H1 (cell line): ENCODE measurements at regions not wholly inside any gene's neighbourhood (a gene's known extent, or its start where the extent isn't known, plus 50 kb on each side); places are given as distances from the start of the nearest gene placed in this dataset.

Source experiments
- CTCF ChIA-PET: fragments of 300-600 bp; sonication (Branson Sonifier 250); formaldehyde crosslinking; loops from one replicate; lab custom pipeline; 2021; ENCODE audit not compliant: partially characterized antibody; lab: Charles Lee
- POLR2A ChIA-PET: fragments of 300-600 bp; sonication (Branson Sonifier 250); formaldehyde crosslinking; loops from one replicate; lab custom pipeline; 2021; ENCODE audit warnings: inconsistent platforms; ENCODE audit not compliant: partially characterized antibody; lab: Charles Lee
- DNase-seq, 2 experiments: peaks; one replicate each; pipeline versions ENCODE4 v3.0.0 to v3.0.0-alpha.2; 2010 to 2022; ENCODE audit warnings: low spot score in 2 of 2, low read depth in 1 of 2, mixed read lengths in 1 of 2
- FAIRE-seq: peaks from 2 replicates; lab custom pipeline; 2011; peaks lifted over from hg19 to GRCh38; lab: Jason Lieb, UNC
- H2AFZ ChIP-seq: 2 replicates; pipeline ENCODE4 v1.8.1; 2012; ENCODE audit warnings: low read length, inconsistent platforms
- H2AK5ac ChIP-seq: 2 replicates; pipeline ENCODE4 v1.6.1; 2013; ENCODE audit warnings: low read depth, low read length
- H2BK120ac ChIP-seq: replicated peaks from 2 replicates; pipeline ENCODE3; 2013; ENCODE audit warnings: low read depth, low read length, inconsistent platforms
- H2BK12ac ChIP-seq: 2 replicates; pipeline ENCODE4 v1.6.1; 2013; ENCODE audit warnings: low read depth, low read length
- H2BK15ac ChIP-seq: 2 replicates; pipeline ENCODE4 v1.6.1; 2013; ENCODE audit warnings: low read length
- H2BK20ac ChIP-seq: 2 replicates; pipeline ENCODE4 v1.6.1; 2013; ENCODE audit warnings: low read length
- H2BK5ac ChIP-seq: 2 replicates; pipeline ENCODE4 v1.6.1; 2013; ENCODE audit warnings: low read depth, low read length
- H3K14ac ChIP-seq: 2 replicates; pipeline ENCODE4 v1.6.1; 2013; ENCODE audit warnings: inconsistent platforms; ENCODE audit not compliant: insufficient read length
- H3K18ac ChIP-seq: 2 replicates; pipeline ENCODE4 v1.6.1; 2013; ENCODE audit warnings: low read length; ENCODE audit errors: extremely low read depth
- H3K23ac ChIP-seq: 2 replicates; pipeline ENCODE4 v1.6.1; 2013; ENCODE audit warnings: inconsistent platforms; ENCODE audit not compliant: insufficient read length
- H3K23me2 ChIP-seq: 2 replicates; pipeline ENCODE4 v1.6.1; 2013; ENCODE audit warnings: low read depth, low read length
- H3K27ac ChIP-seq: 2 replicates; pipeline ENCODE4 v1.6.1; 2011; ENCODE audit warnings: low read depth, low read length, inconsistent platforms
- H3K27me3 ChIP-seq, 4 experiments: replicated peaks in 1 of 4; 1 replicate in 1 of 4; 2 replicates in 3 of 4; pipeline versions ENCODE4 v1.6.1 to v1.8.1; 2011 to 2013; ENCODE audit warnings: low read length in 3 of 4, mild to moderate bottlenecking in 3 of 4, inconsistent platforms in 2 of 4, mixed read lengths in 2 of 4, moderate library complexity in 1 of 4; ENCODE audit not compliant: control insufficient read depth in 3 of 4, insufficient read depth in 3 of 4; ENCODE audit errors: extremely low read depth in 1 of 4
- H3K36me3 ChIP-seq, 4 experiments: 2 replicates each; pipeline versions ENCODE4 v1.6.1 to v1.8.1; 2011 to 2013; ENCODE audit warnings: mild to moderate bottlenecking in 4 of 4, low read length in 3 of 4, moderate library complexity in 2 of 4, control low read depth in 1 of 4, inconsistent platforms in 1 of 4; ENCODE audit not compliant: insufficient read depth in 4 of 4, control insufficient read depth in 2 of 4
- H3K4ac ChIP-seq: replicated peaks from 2 replicates; pipeline ENCODE3; 2013; ENCODE audit warnings: low read length, low read depth, mixed read lengths, inconsistent platforms; ENCODE audit not compliant: insufficient read length
- H3K4me1 ChIP-seq, 4 experiments: replicated peaks in 1 of 4; 1 replicate in 1 of 4; 2 replicates in 3 of 4; pipeline versions ENCODE4 v1.6.1 to v1.8.1; 2011 to 2013; ENCODE audit warnings: low read length in 3 of 4, inconsistent platforms in 2 of 4, mixed read lengths in 1 of 4; ENCODE audit not compliant: insufficient read depth in 4 of 4, control insufficient read depth in 3 of 4
- H3K4me2 ChIP-seq, 2 experiments: 2 replicates each; pipeline versions ENCODE4 v1.6.1 to v1.8.1; 2011 to 2013; ENCODE audit warnings: low read depth in 2 of 2, low read length in 2 of 2, control low read depth in 1 of 2, inconsistent platforms in 1 of 2, mild to moderate bottlenecking in 1 of 2; ENCODE audit not compliant: insufficient read depth in 1 of 2
- H3K4me3 ChIP-seq, 4 experiments: fragments of 200-600, 300-600 bp in 1 of 4; sonication (generic), shearing (Covaris generic), sonication (Bioruptor Twin) in 1 of 4; 2 replicates each; pipeline versions ENCODE4 v1.5.1 to v1.8.1; 2011 to 2016; ENCODE audit warnings: low read length in 4 of 4, low read depth in 3 of 4, control low read depth in 2 of 4, inconsistent platforms in 2 of 4, mild to moderate bottlenecking in 2 of 4, mixed read lengths in 1 of 4, moderate library complexity in 1 of 4; ENCODE audit not compliant: insufficient read depth in 2 of 4; ENCODE audit errors: extremely low read depth in 1 of 4
- H3K56ac ChIP-seq: replicated peaks from 2 replicates; pipeline ENCODE3; 2013; ENCODE audit warnings: low read depth, mild to moderate bottlenecking, mixed read lengths, low read length, inconsistent platforms; ENCODE audit not compliant: insufficient read length
- H3K79me1 ChIP-seq: 2 replicates; pipeline ENCODE4 v1.6.1; 2013; ENCODE audit warnings: low read depth, low read length, control low read depth
- H3K79me2 ChIP-seq, 2 experiments: 2 replicates each; pipeline versions ENCODE4 v1.6.1 to v1.8.1; 2012 to 2013; ENCODE audit warnings: low read length in 2 of 2, mild to moderate bottlenecking in 2 of 2, inconsistent platforms in 1 of 2; ENCODE audit not compliant: insufficient read depth in 2 of 2, control insufficient read depth in 1 of 2
- H3K9ac ChIP-seq, 4 experiments: replicated peaks in 1 of 4; 1 replicate in 1 of 4; 2 replicates in 3 of 4; pipeline versions ENCODE4 v1.6.1 to v1.8.1; 2011 to 2013; ENCODE audit warnings: low read depth in 3 of 4, low read length in 3 of 4, control low read depth in 2 of 4, mild to moderate bottlenecking in 2 of 4, moderate library complexity in 2 of 4, inconsistent platforms in 1 of 4; ENCODE audit errors: extremely low read depth in 1 of 4
- H3K9me3 ChIP-seq, 2 experiments: 2 replicates each; pipeline versions ENCODE4 v1.6.1 to v1.8.1; 2012 to 2013; ENCODE audit warnings: mild to moderate bottlenecking in 2 of 2, moderate library complexity in 2 of 2, control low read depth in 1 of 2, inconsistent platforms in 1 of 2, low read depth in 1 of 2, low read length in 1 of 2, mixed read lengths in 1 of 2; ENCODE audit not compliant: insufficient read depth in 2 of 2
- H4K20me1 ChIP-seq, 2 experiments: replicated peaks in 1 of 2; 2 replicates each; pipeline versions ENCODE3 to v1.8.1; 2011 to 2013; ENCODE audit warnings: inconsistent platforms in 2 of 2, low read length in 2 of 2, mild to moderate bottlenecking in 1 of 2; ENCODE audit not compliant: insufficient read depth in 2 of 2, control insufficient read depth in 1 of 2
- H4K5ac ChIP-seq: 2 replicates; pipeline ENCODE4 v1.6.1; 2013; ENCODE audit warnings: low read length, low read depth, mixed read lengths, inconsistent platforms; ENCODE audit not compliant: insufficient read length
- H4K8ac ChIP-seq: 2 replicates; pipeline ENCODE4 v1.8.0; 2013; ENCODE audit warnings: mild to moderate bottlenecking, moderate library complexity, low read length, inconsistent platforms; ENCODE audit not compliant: insufficient read depth; ENCODE audit errors: extremely low read depth
- H4K91ac ChIP-seq: replicated peaks from 2 replicates; pipeline ENCODE3; 2013; ENCODE audit warnings: low read length, mixed read lengths, inconsistent platforms; ENCODE audit not compliant: insufficient read length
- CBX5 ChIP-seq: fragments of 300-800, 300-1000 bp; sonication (generic); IDR thresholded peaks from 2 replicates; pipeline ENCODE4 v1.7.1; 2016; ENCODE audit warnings: antibody characterized with exemption, low read length, low read depth
- CTBP2 ChIP-seq: IDR thresholded peaks from 2 replicates; pipeline ENCODE4 v1.7.0; 2011; ENCODE audit warnings: borderline replicate concordance, mild to moderate bottlenecking, moderate library complexity, mixed read lengths, low read length; ENCODE audit not compliant: insufficient read depth, insufficient read length
- JUND ChIP-seq: IDR thresholded peaks from 2 replicates; pipeline ENCODE4 v1.6.1; 2011; ENCODE audit warnings: mild to moderate bottlenecking, improper control_type of control experiment, low read length
- KDM1A ChIP-seq: fragments of 200-600, 300-600 bp; sonication (generic); IDR thresholded peaks from 2 replicates; pipeline ENCODE4 v1.7.1; 2016; ENCODE audit warnings: mild to moderate bottlenecking, low read length, borderline replicate concordance
- NRF1 ChIP-seq: IDR thresholded peaks from 2 replicates; pipeline ENCODE4 v1.6.1; 2011; ENCODE audit warnings: mild to moderate bottlenecking, low read depth, low read length, improper control_type of control experiment
- SIN3A ChIP-seq, 2 experiments: IDR thresholded peaks in 1 of 2; conservative IDR thresholded peaks in 1 of 2; 2 replicates each; pipeline ENCODE4 v1.6.1; 2011 to 2012; ENCODE audit warnings: low read length in 2 of 2, improper control_type of control experiment in 1 of 2, low read depth in 1 of 2, mild to moderate bottlenecking in 1 of 2
- SP2 ChIP-seq: IDR thresholded peaks from 2 replicates; pipeline ENCODE4 v1.6.1; 2012; ENCODE audit warnings: mild to moderate bottlenecking, low read length, inconsistent platforms
- SRF ChIP-seq: IDR thresholded peaks from 2 replicates; pipeline ENCODE4 v1.6.1; 2011; ENCODE audit warnings: mild to moderate bottlenecking, low read depth, low read length, moderate library complexity
- TAF7 ChIP-seq: optimal IDR thresholded peaks from 2 replicates; pipeline ENCODE3; 2011; ENCODE audit warnings: low read depth, mild to moderate bottlenecking, inconsistent platforms, low read length, moderate library complexity, borderline replicate concordance
- ZNF274 ChIP-seq: IDR thresholded peaks from 2 replicates; pipeline ENCODE4 v1.7.0; 2012; ENCODE audit warnings: low read length, borderline replicate concordance; ENCODE audit errors: extremely low read depth
- WGBS, 2 experiments: shearing (Covaris generic) in 1 of 2; methylation state at CpG; one replicate each; pipeline versions ENCODE4 v1.1.6 to v1.1.7; 2013 to 2015; ENCODE audit warnings: low lambda C conversion rate in 2 of 2, mixed read lengths in 2 of 2, inconsistent platforms in 1 of 2, low coverage in 1 of 2, missing lambda C conversion rate in 1 of 2; ENCODE audit not compliant: insufficient replicate concordance in 2 of 2, insufficient coverage in 1 of 2, insufficient read length in 1 of 2; ENCODE audit errors: extremely low coverage in 1 of 2, missing lambda C conversion rate in 1 of 2; 5-methylcytosine and 5-hydroxymethylcytosine counted together
- TF ChIP-seq, protein P1 (sequence below): IDR thresholded peaks from 2 replicates; pipeline ENCODE4 v1.6.1; 2011; ENCODE audit warnings: low read length, improper control_type of control experiment

DNA sequence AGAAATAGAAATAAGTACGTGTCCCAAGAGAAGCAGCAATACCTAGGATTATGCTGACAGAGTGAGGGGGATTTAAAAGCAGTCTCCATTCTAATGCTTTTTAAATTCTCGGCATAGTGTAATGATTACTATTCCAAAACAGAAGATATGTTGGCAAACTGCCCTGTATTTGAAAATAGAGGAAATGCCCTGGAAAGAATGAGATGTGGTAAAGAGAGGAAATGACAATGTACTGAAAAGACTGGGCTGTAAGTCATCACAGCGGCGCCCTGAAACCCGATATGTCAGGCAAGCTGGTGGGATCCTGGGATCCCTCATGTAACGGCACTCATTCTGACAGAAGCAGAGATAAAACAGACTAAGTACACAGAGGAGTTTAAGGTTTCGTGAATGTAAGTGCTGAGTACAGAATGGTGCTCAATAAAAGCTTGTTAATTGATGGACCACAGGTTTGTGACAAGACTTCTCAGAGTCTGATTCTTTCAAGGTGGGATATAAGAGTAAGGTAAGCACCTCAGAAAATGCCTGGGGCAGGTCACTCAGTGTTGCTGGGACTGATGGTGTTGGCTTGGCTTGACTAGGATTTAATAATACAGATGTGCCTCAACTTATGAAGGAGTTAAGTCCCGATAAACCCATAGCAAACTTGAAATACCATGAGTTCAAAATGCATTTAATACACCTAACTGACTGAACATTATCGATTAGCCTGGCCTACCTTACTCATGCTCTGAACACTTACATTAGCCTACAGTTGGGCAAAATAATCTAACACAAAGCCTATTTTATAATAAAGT is 91.4 kb downstream of the NFKBIZ start:
- H3K4me1 ChIP-seq: peaks cover 0 to 3% (median 1%) of the 10 kb centered on the region in 4 experiments; a peak in 2 of 7 replicates
- 0 out of 4 replicates have a peak overlapping the region, but pooled peaks of 1 of the 2 experiments have one; percentile 3 for H3K4me2 ChIP-seq
- TF ChIP-seq JUND: no peak
- TF ChIP-seq NRF1: no peak
- TF ChIP-seq SIN3A (conservative IDR thresholded peaks at IDR 0.05 in 1 of 2, IDR thresholded peaks at IDR 0.05 in 1 of 2; ENCODE audit: low read depth in 1 of 2, low read length in 2 of 2): no peak
- no peak for TF ChIP-seq CTBP2
- TF ChIP-seq KDM1A: no peak
- no peak for TF ChIP-seq CBX5
- TF ChIP-seq, protein P1, sequence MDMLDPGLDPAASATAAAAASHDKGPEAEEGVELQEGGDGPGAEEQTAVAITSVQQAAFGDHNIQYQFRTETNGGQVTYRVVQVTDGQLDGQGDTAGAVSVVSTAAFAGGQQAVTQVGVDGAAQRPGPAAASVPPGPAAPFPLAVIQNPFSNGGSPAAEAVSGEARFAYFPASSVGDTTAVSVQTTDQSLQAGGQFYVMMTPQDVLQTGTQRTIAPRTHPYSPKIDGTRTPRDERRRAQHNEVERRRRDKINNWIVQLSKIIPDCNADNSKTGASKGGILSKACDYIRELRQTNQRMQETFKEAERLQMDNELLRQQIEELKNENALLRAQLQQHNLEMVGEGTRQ: no peak
- TF ChIP-seq ZNF274: no peak
- no peak for TF ChIP-seq SRF
- no peak for TF ChIP-seq SP2
- no peak for TF ChIP-seq TAF7

More for the DNA sequence above, 91.4 kb downstream of the NFKBIZ start:
- no peak overlapping the region for H3K14ac ChIP-seq
- no peak for DNase-seq
- FAIRE-seq: peak; percentile 63
- H3K79me2 ChIP-seq: no peaks in the 10 kb centered on the region
- no peak overlapping the region for H3K56ac ChIP-seq
- no peak overlapping the region for H2BK20ac ChIP-seq
- WGBS, 2 experiments: 70% methylated on average over 9 of the region's 9 CpGs; no CpG with 5 or more reads in 1 of the 2 experiments
- H3K79me1 ChIP-seq: no peaks in the 10 kb centered on the region
- H3K4me3 ChIP-seq: no peak overlapping the region
- POLR2A ChIA-PET: no interaction called here
- H3K9me3 ChIP-seq: no peaks in the 10 kb centered on the region
- no peak overlapping the region for H3K9ac ChIP-seq
- no peak overlapping the region for H3K4ac ChIP-seq
- no peak overlapping the region for H4K5ac ChIP-seq
- no peak overlapping the region for H4K91ac ChIP-seq
- no peak overlapping the region for H3K18ac ChIP-seq
- H3K23me2 ChIP-seq: no peaks in the 10 kb centered on the region
- no peak overlapping the region for H2BK12ac ChIP-seq
- H3K27me3 ChIP-seq: no peaks in the 10 kb centered on the region
- no peak overlapping the region for H3K23ac ChIP-seq
- no peak overlapping the region for H3K27ac ChIP-seq
- CTCF ChIA-PET: no interaction called here
- no peak overlapping the region for H2AK5ac ChIP-seq
- no peak overlapping the region for H2BK15ac ChIP-seq
- H2BK120ac ChIP-seq: no peak overlapping the region
- H2BK5ac ChIP-seq: no peak overlapping the region
- H3K36me3 ChIP-seq: no peaks in the 10 kb centered on the region
- H4K8ac ChIP-seq: no peak overlapping the region
- no peaks in the 10 kb centered on the region for H4K20me1 ChIP-seq
- peak overlapping the region; percentile 83; the same call in 1 of the 2 replicates for H2AFZ ChIP-seq
